ENCODE measurements at regions not wholly inside any gene's neighbourhood (a gene's known extent, or its start where the extent isn't known, plus 50 kb on each side); places are given as distances from the start of the nearest gene placed in this dataset.

- DNase-seq = no peak
These were observed 299.0 kb downstream of the FBXO15 start for GRCh38 chr18:73848656-73849055.

GRCh38 chr18:73843455-73843854, 304.2 kb downstream of the FBXO15 start:
- DNase-seq = no peak

GRCh38 chr18:73842795-73843394, 304.7 kb downstream of the FBXO15 start:
- peak; percentile 45 for DNase-seq

- DNase-seq = no peak
These were observed 306.0 kb downstream of the FBXO15 start for GRCh38 chr18:73841661-73842060.

- DNase-seq = peak; percentile 10
These were observed 307.2 kb downstream of the FBXO15 start for GRCh38 chr18:73840319-73840945.

GRCh38 chr18:73839441-73839840, 308.2 kb downstream of the FBXO15 start:
- no peak for DNase-seq

GRCh38 chr18:73838107-73838506, 309.5 kb downstream of the FBXO15 start:
- no peak for DNase-seq

GRCh38 chr18:73835656-73836364, 311.8 kb downstream of the FBXO15 start:
- DNase-seq = no peak

- no peak for DNase-seq
These were observed 312.6 kb downstream of the FBXO15 start for GRCh38 chr18:73835039-73835438.

- DNase-seq = no peak
These were observed 315.9 kb downstream of the FBXO15 start for GRCh38 chr18:73831688-73832087.

- no peak for DNase-seq
These were observed 318.5 kb downstream of the FBXO15 start for GRCh38 chr18:73829146-73829545.

- DNase-seq = no peak
These were observed 319.8 kb downstream of the FBXO15 start for GRCh38 chr18:73827801-73828200.

- no peak for DNase-seq
These were observed 321.5 kb downstream of the FBXO15 start for GRCh38 chr18:73826098-73826497.

- DNase-seq = no peak
These were observed 323.0 kb downstream of the FBXO15 start for GRCh38 chr18:73824671-73825070.

GRCh38 chr18:73812423-73812822, 335.2 kb downstream of the FBXO15 start:
- no peak for DNase-seq

GRCh38 chr18:73807551-73808192, 340.0 kb downstream of the FBXO15 start:
- no peak for DNase-seq

- no peak for DNase-seq
These were observed 341.6 kb downstream of the FBXO15 start for GRCh38 chr18:73805991-73806390.

GRCh38 chr18:73797419-73797818, 350.2 kb downstream of the FBXO15 start:
- DNase-seq = no peak

- no peak for DNase-seq
These were observed 354.2 kb downstream of the FBXO15 start for GRCh38 chr18:73793386-73793785.

GRCh38 chr18:73791081-73791480, 356.6 kb downstream of the FBXO15 start:
- DNase-seq = no peak

GRCh38 chr18:73790587-73790986, 357.0 kb downstream of the FBXO15 start:
- DNase-seq = no peak

- DNase-seq = no peak
These were observed 360.3 kb downstream of the FBXO15 start for GRCh38 chr18:73787316-73787715.

- DNase-seq = no peak
These were observed 362.3 kb downstream of the FBXO15 start for GRCh38 chr18:73785300-73785699.

GRCh38 chr18:73784853-73785252, 362.8 kb downstream of the FBXO15 start:
- DNase-seq = no peak

Data from midbrain (tissue), 1 donor.